RWPE2 (cell line): ENCODE measurements at regions not wholly inside any gene's neighbourhood (a gene's known extent, or its start where the extent isn't known, plus 50 kb on each side); places are given as distances from the start of the nearest gene placed in this dataset.

Experiments used
- ATAC-seq: fragments of 200-7000 bp; cut with Tn5 transposase; 3 replicates; pipeline ENCODE4 v1.9.1; 2021; ENCODE audit warnings: low read depth
- DNase-seq: peaks from one replicate; pipeline ENCODE4 v3.0.0-alpha.2; 2020; ENCODE audit warnings: low spot score
- H3K27ac ChIP-seq: fragments of 450-650 bp; 2 replicates; pipeline ENCODE4 v1.5.1; 2017; ENCODE audit warnings: mild to moderate bottlenecking; ENCODE audit not compliant: poor library complexity, severe bottlenecking
- H3K27me3 ChIP-seq: fragments of 250-450 bp; sonication (Bioruptor Pico); 2 replicates; pipeline ENCODE4 v1.5.1; 2021; ENCODE audit warnings: mild to moderate bottlenecking, moderate library complexity; ENCODE audit not compliant: insufficient read depth, poor library complexity, severe bottlenecking
- H3K36me3 ChIP-seq: fragments of 250-450 bp; sonication (Bioruptor Pico); 2 replicates; pipeline ENCODE4 v1.5.1; 2020; ENCODE audit warnings: low read depth, mild to moderate bottlenecking, moderate library complexity
- H3K4me1 ChIP-seq: fragments of 250-450 bp; sonication (Bioruptor Pico); 2 replicates; pipeline ENCODE4 v1.5.1; 2021; ENCODE audit warnings: mild to moderate bottlenecking, moderate library complexity; ENCODE audit not compliant: insufficient read depth, poor library complexity, severe bottlenecking
- H3K4me3 ChIP-seq: fragments of 250-450 bp; sonication (Bioruptor Pico); 2 replicates; pipeline ENCODE4 v1.5.1; 2021; ENCODE audit warnings: mild to moderate bottlenecking, moderate library complexity; ENCODE audit not compliant: severe bottlenecking
- H3K9me3 ChIP-seq: fragments of 250-450 bp; sonication (Bioruptor Pico); 2 replicates; pipeline ENCODE4 v1.5.1; 2021; ENCODE audit warnings: mild to moderate bottlenecking, moderate library complexity; ENCODE audit not compliant: severe bottlenecking
- CTCF ChIP-seq: fragments of 450-650 bp; IDR thresholded peaks from one replicate; pipeline ENCODE4 v1.5.1; 2017; ENCODE audit warnings: mild to moderate bottlenecking, moderate library complexity; ENCODE audit not compliant: poor library complexity, severe bottlenecking

GRCh38 chr11:57081356-57081755 is 92.6 kb downstream of the OR5AK2 start:
- DNase-seq = no peak
- no peaks in the 10 kb centered on the region for H3K4me1 ChIP-seq
- H3K27ac ChIP-seq = no peak overlapping the region
- H3K4me3 ChIP-seq = no peak overlapping the region
- ATAC-seq = no peak
- no peaks in the 10 kb centered on the region for H3K9me3 ChIP-seq
- H3K36me3 ChIP-seq = no peaks in the 10 kb centered on the region
- no peaks in the 10 kb centered on the region for H3K27me3 ChIP-seq
- TF ChIP-seq CTCF = no peak

GRCh38 chr11:57082125-57082524 is 93.4 kb downstream of the OR5AK2 start:
- Histone ChIP-seq H3K4me1 (no peaks in the 10 kb centered on the region), H3K4me3 (no peak overlapping the region), H3K27ac (no peak overlapping the region), H3K36me3 (no peaks in the 10 kb centered on the region), H3K9me3 (no peaks in the 10 kb centered on the region), H3K27me3 (no peaks in the 10 kb centered on the region)
- no peak for TF ChIP-seq CTCF
- ATAC-seq (no peak), DNase-seq (no peak)

- Histone ChIP-seq H3K27me3 (no peaks in the 10 kb centered on the region), H3K36me3 (no peaks in the 10 kb centered on the region), H3K9me3 (no peaks in the 10 kb centered on the region), H3K4me1 (no peaks in the 10 kb centered on the region), H3K27ac (no peak overlapping the region), H3K4me3 (no peak overlapping the region)
- DNase-seq (no peak), ATAC-seq (no peak)
- no peak for TF ChIP-seq CTCF
These were observed 95.1 kb downstream of the OR5AK2 start for GRCh38 chr11:57083641-57084385.

- Histone ChIP-seq H3K4me1 (no peaks in the 10 kb centered on the region), H3K9me3 (no peaks in the 10 kb centered on the region), H3K36me3 (no peaks in the 10 kb centered on the region), H3K4me3 (no peak overlapping the region), H3K27ac (no peak overlapping the region), H3K27me3 (no peaks in the 10 kb centered on the region)
- no peak for DNase-seq
- no peak for ATAC-seq
- TF ChIP-seq CTCF = peak; percentile 27
These were observed 96.1 kb upstream of the LRRC55 start for GRCh38 chr11:57085611-57086010.

GRCh38 chr11:57087991-57088390 is 93.8 kb upstream of the LRRC55 start:
- Histone ChIP-seq H3K27ac (no peak overlapping the region), H3K4me1 (no peaks in the 10 kb centered on the region), H3K27me3 (no peaks in the 10 kb centered on the region), H3K36me3 (no peaks in the 10 kb centered on the region), H3K9me3 (no peaks in the 10 kb centered on the region), H3K4me3 (no peak overlapping the region)
- ATAC-seq (no peak), DNase-seq (no peak)
- no peak for TF ChIP-seq CTCF
